ENCODE measurements at regions not wholly inside any gene's neighbourhood (a gene's known extent, or its start where the extent isn't known, plus 50 kb on each side); places are given as distances from the start of the nearest gene placed in this dataset.
"Not testable (repeated sequence)": the region's sequence is repeated elsewhere in the genome, so short reads cannot be mapped to it uniquely, and the experiment has no call there.

- DNase-seq (ENCODE audit: low read depth); H3K4me3 ChIP-seq (ENCODE audit: low read depth, low read length): not testable (repeated sequence)
These were observed 51.1 kb upstream of the BNC1 start for GRCh38 chr15:83335542-83335941.

GRCh38 chr15:83339396-83339795 lies 54.9 kb upstream of the BNC1 start:
- TF ChIP-seq, protein P1, sequence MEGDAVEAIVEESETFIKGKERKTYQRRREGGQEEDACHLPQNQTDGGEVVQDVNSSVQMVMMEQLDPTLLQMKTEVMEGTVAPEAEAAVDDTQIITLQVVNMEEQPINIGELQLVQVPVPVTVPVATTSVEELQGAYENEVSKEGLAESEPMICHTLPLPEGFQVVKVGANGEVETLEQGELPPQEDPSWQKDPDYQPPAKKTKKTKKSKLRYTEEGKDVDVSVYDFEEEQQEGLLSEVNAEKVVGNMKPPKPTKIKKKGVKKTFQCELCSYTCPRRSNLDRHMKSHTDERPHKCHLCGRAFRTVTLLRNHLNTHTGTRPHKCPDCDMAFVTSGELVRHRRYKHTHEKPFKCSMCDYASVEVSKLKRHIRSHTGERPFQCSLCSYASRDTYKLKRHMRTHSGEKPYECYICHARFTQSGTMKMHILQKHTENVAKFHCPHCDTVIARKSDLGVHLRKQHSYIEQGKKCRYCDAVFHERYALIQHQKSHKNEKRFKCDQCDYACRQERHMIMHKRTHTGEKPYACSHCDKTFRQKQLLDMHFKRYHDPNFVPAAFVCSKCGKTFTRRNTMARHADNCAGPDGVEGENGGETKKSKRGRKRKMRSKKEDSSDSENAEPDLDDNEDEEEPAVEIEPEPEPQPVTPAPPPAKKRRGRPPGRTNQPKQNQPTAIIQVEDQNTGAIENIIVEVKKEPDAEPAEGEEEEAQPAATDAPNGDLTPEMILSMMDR (IDR thresholded peaks at IDR 0.05; ENCODE audit: control insufficient read depth, extremely low read depth, insufficient read depth), result no peak
- H3K4me3 ChIP-seq (ENCODE audit: low read depth, low read length), result no peak overlapping the region
- no peak for DNase-seq (ENCODE audit: low read depth)

DNA sequence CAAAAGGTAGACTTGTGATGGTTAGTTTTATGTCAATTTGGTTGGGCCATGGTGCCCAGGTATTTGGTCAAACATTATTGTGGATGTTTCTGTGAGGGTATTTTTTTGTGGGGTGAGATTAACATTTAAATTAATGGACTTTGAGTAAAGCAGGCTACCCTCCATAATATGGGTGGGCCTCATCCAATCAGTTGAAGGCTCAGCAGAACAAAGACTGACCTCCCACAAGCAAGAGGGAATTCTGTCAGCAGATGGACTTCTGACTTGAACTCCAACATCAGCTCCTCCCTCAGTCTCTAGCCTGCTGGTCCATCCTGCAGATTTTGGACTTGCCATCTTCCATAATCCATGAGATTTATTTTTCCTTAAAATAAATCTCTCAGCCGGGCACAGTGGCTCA lies 55.6 kb upstream of the BNC1 start:
- TF ChIP-seq, protein P1 (IDR thresholded peaks at IDR 0.05; ENCODE audit: control insufficient read depth, extremely low read depth, insufficient read depth), result no peak
- DNase-seq (ENCODE audit: low read depth), result no peak
- H3K4me3 ChIP-seq (ENCODE audit: low read depth, low read length), result no peak overlapping the region

DNA sequence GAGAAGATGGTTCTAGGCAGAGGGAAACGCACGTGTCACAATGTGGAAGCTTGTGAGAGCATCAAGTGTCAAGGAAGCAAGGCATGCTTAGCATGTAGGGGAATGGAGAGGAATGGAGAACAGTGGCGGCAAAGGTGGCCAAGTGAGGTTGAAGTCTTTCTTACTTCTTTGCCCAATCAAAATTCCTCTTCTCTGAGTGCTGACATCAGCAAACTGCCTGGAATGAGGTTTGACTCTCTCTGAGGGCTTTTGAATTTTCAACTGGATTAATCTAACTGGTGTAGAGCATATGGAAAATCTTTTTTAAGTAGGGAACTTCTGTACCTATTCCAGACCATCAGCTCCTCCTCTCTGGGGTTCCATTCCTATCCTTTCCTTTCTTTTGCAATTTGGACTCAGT lies 61.9 kb upstream of the BNC1 start:
- TF ChIP-seq, protein P1 (IDR thresholded peaks at IDR 0.05; ENCODE audit: control insufficient read depth, extremely low read depth, insufficient read depth), result no peak
- no peak for DNase-seq (ENCODE audit: low read depth)
- H3K4me3 ChIP-seq (ENCODE audit: low read depth, low read length), result no peak overlapping the region

GRCh38 chr15:83352119-83352518 lies 67.7 kb upstream of the BNC1 start:
- DNase-seq (ENCODE audit: low read depth), result no peak
- TF ChIP-seq, protein P1 (IDR thresholded peaks at IDR 0.05; ENCODE audit: control insufficient read depth, extremely low read depth, insufficient read depth), result no peak
- H3K4me3 ChIP-seq (ENCODE audit: low read depth, low read length), result no peak overlapping the region

GRCh38 chr15:83356501-83357399 lies 72.3 kb upstream of the BNC1 start:
- H3K4me3 ChIP-seq (ENCODE audit: low read depth, low read length), result no peak overlapping the region
- TF ChIP-seq, protein P1 (IDR thresholded peaks at IDR 0.05; ENCODE audit: control insufficient read depth, extremely low read depth, insufficient read depth), result no peak
- no peak for DNase-seq (ENCODE audit: low read depth)

DNA sequence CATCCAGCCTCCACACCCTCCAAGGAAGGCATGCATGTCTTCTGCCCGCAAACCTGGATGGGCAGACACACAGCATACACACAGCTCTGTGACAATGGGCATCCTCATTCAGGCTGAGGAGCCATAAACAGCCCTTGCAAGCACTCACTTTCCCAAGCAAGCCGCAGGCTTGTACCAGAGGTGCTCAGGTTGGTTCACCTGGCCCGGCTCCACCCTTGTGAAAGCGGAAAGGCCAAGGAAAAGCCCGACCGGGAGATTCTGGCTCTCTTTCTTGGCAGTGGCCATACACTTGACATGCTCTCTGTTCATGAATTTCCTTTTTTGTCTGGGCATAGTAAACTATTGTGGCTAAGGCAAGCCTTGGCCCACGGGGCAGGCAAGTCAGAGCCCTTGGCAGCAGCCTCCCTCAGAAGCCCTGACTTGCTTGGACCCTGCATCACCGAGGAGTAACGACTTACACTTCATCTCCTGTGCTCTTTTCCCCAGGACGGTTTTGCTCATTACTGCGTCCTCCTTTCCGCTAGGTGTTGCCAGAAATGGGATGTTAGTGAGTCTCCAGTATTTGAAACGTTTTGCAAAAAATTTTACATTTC lies 74.6 kb upstream of the BNC1 start:
- TF ChIP-seq, protein P1 (IDR thresholded peaks at IDR 0.05; ENCODE audit: control insufficient read depth, extremely low read depth, insufficient read depth), result no peak
- no peak for DNase-seq (ENCODE audit: low read depth)
- no peak overlapping the region for H3K4me3 ChIP-seq (ENCODE audit: low read depth, low read length)
